DMS79 treated with DMSO at 0.1 percent for 48 hours (cell line): ENCODE measurements at regions not wholly inside any gene's neighbourhood (a gene's known extent, or its start where the extent isn't known, plus 50 kb on each side); places are given as distances from the start of the nearest gene placed in this dataset.
"Not testable (repeated sequence)": the region's sequence is repeated elsewhere in the genome, so short reads cannot be mapped to it uniquely, and the experiment has no call there.

Source experiments
- DNase-seq: peaks from one replicate; lab custom pipeline; 2025; lab: John Stamatoyannopoulos, UW

DNA sequence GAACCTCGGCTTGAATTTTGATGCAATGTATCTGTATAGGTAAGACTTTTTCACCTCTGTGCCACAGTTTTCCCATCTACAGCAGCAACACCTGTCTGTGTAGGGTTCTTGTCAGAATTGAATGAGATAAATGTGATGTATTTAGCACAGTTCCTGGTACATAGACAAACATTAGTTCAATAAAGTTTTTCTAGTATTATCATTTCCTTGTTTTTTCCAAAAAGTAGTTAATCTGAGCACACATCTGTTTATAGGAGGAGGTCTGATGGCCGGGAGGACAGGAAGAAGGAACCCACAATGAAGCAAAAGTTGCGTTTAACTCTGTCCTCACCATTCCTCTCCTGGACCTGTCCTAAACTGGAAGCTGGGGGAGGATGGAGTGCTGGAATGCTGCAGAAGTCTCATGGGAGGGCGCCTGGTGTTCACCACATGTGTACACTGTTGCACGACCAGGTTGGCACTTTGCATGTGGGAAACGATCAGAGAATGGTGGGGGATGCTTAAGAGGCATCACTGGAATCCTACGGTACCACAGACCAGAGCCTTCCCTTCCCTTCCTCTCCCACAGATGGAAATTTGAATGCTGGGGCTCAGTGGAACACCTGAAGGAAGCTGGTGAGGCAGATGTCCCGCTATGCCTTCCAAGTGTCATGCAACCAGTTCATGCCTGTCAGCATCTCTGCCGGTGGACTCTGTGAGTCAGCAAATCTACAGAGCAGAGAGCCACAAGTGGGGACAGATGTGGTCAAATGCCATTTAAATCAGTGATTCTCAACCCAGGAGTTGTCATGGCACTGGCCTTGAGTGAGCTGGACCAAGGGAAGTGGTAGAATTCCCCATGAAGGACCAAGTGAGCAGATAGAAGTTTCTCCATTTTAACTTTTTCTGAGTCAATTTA, 315.6 kb downstream of the DLEU7 start:
- DNase-seq: no peak

DNA sequence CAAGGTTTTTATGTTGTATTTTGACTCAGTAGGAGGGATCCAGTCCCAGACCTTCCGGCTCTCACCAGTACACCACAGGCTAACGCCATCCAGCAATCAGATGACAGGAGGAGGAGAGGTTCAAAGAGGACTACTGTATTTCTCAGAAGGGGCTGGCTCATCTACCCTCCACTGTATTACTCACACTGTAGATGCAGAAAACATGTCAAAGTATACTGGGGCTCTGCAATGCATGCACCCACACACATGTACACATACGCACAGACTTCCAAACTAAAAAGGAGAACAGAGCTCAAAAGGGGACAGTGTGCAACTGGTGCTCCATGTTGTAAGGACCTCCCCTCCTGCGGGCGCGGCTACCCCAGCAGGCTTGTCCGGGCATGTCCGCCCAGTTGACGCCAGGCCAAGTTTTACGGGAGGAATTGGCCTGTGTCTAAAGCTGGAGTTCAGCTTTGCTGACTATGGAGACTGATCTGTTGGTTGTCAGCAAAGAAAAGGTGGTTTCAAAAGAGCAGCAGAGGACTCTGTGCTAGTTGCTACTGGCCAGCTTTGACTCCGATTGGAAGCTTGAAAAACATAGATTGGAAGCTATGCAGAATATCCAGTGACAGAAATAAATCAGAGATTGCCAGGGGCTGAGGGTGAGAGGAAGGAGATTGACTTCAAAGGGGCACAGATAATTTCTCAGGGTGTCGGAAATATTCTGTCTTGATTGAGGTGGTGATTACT, 314.2 kb downstream of the DLEU7 start:
- DNase-seq: peak; percentile 47

DNA sequence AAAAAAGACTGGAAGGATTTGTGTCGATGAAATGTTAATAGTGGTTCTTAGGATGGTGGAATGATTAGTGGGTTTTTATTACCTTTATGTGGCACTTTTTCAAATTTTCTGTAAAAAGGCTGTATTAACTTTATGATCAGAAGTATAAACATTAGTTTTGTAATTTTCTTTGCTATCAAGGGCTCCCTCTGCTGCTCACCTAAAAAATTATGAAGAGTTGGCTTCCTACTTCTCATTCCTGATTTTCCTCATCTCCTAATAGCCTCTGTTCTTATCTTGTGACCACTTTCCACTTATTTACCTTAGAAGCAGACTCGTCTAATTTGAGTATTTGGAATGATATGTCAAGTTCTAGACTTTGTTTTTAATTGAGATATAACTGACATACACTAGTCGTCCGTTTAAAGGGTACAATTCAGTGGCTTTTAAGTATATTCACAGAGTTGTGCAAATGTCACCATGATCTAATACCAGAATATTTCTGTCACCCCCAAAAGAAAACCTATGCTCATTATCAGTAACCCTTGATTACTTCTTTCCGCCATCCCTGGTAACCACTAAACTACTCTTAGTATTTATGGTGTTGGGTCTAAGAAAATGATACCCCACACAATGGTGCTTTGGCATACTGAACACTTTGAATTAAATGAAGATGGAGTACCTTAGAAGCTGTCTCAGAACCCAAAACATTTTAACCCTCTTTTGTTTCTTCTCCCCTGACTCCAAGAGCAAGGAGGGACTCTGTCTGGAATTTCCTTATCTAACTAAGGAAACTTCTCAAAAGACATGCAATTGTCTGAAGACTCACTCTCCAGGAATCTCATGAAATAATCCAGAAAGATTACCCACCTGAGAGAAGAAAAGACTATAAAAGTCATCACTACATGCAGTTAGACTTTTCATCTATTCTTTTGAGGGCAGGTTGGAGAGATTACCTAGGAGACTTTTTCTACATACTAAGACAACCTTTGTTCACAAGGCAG, 311.3 kb downstream of the DLEU7 start:
- DNase-seq: no peak

DNA sequence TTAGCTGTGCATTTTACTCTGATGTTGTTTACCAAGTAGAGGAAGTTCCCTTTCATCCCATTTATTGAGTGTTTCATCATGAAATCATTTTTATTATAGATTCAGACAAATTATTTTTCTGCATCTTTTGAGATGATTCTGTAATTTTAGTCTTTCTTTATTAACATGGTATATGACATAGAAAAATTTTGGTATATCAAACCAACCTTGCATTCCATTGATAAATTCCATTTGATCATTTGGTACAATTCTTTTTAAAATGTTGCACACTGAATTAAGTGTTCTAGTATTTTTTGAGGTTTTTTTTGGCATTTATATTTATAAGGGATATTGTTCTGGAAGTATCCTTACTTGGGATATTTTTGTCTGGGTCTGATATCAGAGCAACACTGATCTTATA, 308.4 kb downstream of the DLEU7 start:
- no peak for DNase-seq

DNA sequence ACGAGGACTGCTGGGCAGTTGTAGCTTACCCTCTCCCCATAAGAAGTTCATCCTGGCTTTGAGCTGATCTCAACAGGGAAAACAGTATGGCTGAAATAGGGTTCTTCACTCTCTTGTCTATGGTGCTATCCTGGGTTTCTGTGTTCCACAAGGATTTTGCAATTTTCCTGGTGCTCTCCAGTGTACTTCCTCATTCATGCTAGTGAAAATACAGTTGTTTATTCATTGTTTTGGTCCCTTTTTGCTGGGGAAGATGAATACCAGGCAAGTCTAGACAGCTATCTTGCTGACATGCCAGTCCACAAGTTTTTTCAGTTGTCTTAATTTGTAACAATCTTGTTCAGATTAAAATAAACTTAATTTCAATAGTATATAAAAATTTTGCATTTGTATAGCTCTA, 306.5 kb downstream of the DLEU7 start:
- no peak for DNase-seq

DNA sequence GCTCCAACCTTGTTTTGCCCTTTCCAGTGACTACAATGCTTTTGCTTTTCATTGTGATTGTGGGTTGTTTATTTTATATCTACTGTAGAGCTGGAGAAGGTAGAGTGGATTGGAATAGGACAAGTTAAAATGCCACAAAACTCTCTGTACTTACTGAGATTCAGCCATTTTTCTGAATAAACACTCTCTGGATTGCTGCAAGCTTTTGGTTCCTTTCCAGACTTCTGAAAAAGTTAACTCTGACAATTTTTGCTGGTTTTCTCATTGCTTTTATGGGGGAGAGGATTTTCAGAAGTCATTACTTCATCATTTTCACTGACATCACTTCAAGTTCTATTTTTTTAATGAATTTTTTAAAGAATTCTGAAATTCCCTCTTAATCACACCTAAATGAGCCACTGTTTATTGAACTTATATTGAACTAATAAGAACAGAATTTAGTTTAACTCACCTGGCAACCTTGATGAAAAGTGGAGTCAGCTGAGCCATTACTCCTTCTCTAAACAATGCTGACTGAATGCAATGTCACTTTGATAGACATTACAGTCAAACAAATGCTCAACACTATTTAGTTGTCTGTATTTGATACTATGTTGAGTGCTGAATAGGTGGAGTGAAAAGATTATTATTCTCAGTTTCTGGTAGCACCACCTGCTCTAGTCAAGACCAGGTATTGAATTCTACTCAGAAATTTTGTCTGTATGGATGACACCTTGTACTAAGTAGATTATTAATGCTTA, 303.5 kb downstream of the DLEU7 start:
- DNase-seq: no peak

DNA sequence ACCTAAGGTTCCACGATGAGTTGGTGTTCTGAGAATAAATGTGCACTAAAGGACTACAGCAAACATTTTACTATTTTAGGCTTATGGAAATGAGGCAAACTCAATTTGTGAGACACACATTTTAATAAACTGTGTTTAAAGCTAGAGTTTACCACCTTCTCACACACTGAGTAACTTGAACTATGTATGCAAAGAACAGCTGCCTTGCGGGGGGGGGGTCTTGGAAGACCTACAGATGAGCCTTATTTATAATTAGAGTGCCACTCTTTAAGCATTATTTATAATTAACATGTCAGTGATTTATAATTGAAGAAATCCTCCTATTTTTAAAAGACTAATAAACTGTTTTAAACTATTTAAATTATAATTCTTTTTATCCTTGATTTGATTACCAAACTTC, 300.4 kb downstream of the DLEU7 start:
- no peak for DNase-seq

DNA sequence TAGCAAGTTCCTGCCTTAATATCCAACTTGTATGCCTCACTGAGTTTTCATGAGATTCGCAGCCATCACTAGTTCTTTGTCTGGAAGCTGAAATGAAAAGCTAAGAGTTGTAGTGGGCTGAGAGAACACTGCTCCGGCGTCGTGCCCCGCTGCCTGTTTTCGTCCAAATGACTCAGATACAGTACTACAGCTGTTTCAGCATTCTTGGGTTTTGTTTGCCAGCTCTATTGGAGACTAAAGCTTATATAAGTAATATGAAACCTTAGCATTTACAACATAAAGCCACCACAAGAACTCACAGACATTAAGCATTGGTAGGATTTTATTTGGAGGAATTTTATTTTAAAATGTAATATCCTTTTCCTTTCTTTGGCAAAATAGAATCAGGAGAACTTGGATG, 299.7 kb downstream of the DLEU7 start:
- DNase-seq: no peak

DNA sequence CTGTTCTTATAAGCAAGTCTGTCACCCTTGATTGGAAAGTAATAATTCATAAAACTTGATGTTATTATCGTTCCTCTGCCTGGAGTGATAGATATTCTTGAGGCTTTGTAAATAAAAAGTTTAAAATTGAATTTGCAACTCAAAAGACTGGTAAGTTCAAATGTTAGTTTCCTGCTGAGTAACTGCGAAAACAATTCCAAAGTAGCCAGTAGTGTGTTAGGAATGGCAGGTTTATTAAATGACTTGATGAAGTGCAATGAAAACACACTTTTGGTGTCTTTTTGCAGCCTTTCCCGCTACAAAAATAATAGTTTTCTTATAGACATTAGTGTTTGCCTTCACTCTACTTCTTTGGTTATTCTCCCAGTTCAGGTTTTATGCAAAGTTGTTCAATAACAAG, 299.3 kb downstream of the DLEU7 start:
- DNase-seq: no peak

DNA sequence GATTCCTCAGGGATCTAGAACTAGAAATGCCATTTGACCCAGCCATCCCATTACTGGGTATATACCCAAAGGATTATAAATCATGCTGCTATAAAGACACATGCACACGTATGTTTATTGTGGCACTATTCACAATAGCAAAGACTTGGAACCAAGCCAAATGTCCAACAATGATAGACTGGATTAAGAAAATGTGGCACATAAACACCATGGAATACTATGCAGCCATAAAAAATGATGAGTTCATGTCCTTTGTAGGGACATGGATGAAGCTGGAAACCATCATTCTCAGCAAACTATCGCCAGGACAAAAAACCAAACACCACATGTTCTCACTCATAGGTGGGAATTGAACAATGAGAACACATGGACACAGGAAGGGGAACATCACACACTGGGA, 296.3 kb downstream of the DLEU7 start:
- DNase-seq: not testable (repeated sequence)

DNA sequence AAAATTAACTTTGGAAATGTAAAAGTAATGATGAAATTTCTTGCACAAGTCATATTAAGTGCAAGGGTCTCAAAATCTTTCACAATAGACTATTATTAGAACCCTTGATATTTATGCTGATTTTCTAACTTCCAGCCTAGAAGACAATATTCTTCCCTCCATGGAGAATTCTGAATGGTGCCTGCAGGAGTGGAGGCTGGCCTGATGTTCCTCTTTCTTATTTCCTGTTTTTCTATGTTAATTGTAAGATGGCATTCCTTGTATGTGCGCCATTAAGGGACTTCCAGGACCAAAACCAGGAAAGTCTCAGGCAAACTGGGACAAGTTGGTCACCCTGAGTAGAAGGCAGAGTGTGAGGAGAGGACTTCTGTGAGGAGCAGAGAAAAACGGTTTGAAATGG, 294.9 kb downstream of the DLEU7 start:
- no peak for DNase-seq

DNA sequence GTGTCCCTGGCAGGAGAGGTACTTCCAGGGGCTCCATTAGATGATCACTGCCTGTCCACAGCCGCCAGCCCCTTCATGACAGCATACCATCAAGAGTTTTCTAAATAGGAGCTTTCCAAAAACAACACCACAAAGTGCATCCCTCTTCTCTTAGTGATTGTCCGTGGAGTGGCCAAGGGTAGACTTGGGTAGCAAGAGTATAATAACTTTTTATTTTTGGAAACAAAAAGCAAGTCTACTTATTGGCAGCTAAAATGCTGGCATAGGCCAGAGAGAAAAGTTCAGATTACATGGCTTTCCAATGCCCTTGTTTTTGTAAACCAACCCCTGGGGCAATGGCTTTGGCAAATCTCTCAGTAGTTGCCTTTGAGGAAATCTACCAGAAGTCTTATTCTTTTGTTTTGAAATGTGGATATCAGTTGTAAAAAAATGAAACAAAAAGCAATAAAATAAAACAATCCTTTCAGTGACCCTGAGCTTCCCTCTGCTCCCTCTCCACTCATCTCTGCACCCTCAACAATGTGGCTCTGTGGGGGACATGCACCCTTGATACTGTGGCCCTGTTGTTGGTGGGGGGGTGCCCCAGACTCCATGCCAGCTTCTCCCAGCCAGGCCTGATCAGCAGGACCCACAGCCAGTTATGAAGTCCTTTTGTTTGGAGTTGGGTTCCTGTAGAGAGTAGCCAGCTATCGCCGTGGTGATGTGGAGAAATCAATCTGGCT, 294.1 kb downstream of the DLEU7 start:
- DNase-seq: no peak

DNA sequence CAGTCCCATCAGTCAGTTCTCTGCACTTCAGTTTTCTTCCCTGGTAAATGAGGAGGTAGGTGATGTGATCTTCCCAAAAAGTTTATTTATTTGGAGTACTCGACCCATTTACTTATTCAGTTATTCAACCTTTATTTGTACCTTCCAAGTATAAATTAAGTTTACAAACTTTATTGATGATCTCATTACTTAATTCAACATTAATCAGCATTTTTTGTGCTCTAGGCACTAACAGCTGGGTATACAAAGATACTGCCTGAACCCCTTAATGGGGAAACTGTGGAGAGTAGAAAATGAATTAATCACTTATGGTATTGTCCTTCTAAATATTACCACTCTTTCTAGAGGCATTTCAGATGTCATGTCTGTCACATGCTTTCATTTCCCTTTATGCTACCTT, 293.3 kb downstream of the DLEU7 start:
- no peak for DNase-seq

DNA sequence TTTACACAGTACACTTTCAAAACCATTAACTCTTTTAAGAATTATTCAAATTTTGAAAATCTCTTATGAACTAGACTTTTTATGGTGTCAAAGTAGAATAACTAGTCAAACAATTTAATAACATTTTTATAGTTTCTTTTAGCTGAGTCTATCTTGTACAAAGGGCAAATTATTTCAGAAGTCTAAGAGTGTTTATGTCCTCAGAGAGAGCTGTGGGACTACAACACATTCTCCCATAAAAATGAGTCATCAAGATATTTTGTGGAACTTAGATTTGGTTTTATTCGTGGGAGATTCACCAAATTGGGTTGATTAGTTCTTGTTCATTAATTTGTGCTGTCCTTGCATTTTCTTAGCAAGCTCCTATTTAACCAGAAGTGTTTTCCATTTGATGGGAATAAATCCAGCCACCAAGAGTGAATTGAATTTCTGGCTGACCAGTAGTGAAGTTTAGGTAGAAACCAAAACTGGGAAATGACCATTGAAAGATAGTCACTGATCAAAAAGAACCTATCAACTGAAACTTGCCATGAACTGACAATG, 291.0 kb downstream of the DLEU7 start:
- no peak for DNase-seq

DNA sequence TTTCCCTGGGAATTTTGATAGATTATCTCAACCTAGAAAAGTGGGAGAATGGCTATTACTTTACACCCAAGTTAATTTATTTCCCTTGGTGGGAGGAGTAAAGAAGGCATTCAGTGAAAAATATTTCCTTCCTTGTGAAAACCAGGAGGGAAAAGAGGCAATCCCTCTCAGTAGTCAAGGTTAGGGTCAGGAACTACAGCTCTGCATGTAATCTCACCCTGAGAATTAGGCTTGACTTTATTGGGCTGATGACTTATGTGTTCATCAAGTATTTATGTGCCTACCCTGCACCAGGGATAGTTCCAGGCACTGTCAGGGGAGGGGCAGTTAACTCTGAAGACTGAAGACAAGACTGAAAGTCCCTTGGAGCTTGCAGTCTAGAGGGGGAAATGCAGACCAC, 281.8 kb downstream of the DLEU7 start:
- DNase-seq: no peak

DNA sequence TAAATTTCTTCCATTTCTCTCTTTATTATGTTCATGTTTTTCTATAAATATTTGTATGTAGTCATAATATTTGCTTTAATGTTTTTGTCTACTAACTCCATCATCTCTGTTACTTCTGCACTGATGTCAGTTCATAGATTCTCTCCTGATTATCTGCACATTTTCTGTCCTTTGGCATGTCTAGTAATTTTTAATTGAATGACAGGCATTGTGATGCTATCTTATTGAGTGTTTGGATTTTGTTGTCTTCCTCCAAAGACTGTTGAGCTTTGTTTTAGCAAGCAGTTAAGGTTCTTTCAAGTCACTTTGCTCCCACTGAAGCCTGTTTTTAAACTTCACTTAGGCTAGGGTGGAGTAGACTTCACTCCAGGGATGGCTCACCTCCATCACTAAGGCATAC, 276.8 kb downstream of the DLEU7 start:
- DNase-seq: no peak

DNA sequence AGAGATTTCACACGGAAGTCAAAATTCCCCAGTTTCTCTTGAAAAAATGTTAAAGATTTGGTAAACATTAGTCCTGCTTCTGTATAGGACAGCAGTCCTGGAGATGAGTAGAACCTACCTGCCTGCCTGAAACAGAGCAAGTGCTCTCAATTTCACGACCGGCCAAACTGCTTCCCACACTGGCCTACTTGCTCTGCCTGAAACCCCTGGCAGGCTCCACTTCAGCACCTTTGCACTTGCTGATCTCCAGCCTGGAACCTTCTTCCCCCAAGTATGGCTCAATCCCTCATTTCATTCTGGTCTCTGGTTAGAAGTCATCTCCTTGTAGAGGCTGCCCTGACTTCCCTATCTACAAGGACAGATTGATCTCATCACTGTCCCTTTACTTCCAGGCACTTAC, 271.4 kb downstream of the DLEU7 start:
- no peak for DNase-seq

DNA sequence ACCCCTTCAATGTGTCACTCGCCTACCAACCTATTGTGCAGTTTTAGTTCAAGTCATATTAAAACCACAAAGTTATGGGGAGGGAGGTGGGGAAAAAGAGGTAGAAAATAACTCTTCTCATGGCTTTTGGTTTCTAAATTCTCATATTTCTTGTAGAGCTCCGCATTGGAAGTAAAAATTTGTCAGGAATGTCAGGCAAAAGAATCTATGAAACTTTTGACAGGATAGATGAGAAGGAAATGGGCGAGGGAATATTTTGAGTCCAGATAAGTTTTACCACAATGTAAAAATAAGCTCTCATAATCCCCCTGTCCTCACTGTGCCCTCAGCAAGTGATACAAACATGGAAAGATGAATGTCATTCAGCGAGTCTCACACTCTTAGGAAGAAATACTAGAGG, 270.4 kb downstream of the DLEU7 start:
- no peak for DNase-seq

DNA sequence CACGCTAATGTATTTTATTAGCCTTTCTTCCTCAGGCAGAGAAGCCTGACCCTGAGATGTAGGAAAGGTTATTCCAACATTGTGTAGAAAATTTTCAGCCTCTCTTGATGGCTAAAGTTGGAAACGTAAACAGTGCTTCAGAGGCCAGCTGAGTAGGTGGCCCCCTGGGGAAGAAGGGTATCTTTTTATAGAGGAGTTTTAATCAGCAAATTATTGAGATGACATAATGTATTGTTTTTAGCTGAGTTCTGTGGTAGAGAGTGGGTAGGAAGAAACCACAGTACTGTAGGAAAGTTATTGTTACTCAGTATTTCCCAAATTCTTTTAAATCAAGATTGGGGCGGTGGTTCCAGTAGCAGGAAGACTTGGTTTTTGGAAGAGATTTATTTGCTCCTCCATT, 268.8 kb downstream of the DLEU7 start:
- DNase-seq: no peak

DNA sequence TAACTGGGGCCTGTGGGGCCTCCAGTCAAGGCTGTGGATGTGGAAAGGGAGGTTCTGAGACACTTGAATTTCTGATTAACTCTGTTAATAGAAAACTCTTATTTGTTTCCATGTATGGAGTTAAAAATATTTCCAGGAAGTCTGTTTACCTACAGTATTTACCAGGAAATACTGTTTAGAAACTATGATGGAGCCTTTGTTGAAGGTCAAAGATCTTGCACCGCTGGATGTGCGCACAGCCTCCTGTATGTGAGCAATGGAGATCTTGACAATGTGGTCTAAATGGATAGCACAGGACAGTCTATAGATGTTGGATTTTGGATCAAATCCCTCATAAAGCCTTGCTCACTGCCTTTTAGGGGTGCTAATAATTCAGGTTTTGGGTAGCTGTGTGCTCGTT, 268.4 kb downstream of the DLEU7 start:
- DNase-seq: no peak

DNA sequence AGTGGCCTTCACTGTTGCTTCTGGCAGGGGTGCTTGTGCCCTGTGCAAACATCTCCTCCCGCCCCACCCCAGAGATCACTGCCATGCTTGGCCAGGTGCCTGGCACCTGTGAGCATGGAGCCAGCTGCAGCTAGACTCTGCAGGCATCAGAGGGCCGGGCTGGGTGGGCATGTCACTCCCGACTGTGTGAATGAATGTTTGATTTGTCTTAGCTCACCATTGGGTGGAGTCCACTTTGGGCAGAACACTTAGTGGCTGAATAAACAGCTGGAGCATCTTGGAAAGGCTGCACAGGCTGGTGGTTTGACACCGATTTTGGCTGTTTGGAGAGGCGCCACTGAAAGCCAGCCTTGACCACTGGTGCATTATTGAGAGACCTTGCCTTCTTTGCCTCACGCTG, 267.3 kb downstream of the DLEU7 start:
- peak; percentile 20 for DNase-seq
